ENCODE measurements at regions not wholly inside any gene's neighbourhood (a gene's known extent, or its start where the extent isn't known, plus 50 kb on each side); places are given as distances from the start of the nearest gene placed in this dataset.

GRCh38 chr7:46902463-46902862 is 679.4 kb downstream of the TNS3 start:
- no peaks in the 10 kb centered on the region for H3K36me3 ChIP-seq (ENCODE audit: control insufficient read depth in 1 of 2, insufficient read depth in 2 of 2, low read length in 2 of 2)
- no peak for DNase-seq (ENCODE audit: low read depth, low spot score)
- no peaks in the 10 kb centered on the region for H3K4me1 ChIP-seq (ENCODE audit: control insufficient read depth in 1 of 2, insufficient read depth in 2 of 2, low read length in 2 of 2)
- H3K9me3 ChIP-seq (ENCODE audit: control insufficient read depth in 1 of 2, insufficient read depth in 1 of 2, low read depth in 1 of 2, low read length in 2 of 2): no peaks in the 10 kb centered on the region
- no peaks in the 10 kb centered on the region for H4K20me1 ChIP-seq (ENCODE audit: insufficient read depth)
- H3K27ac ChIP-seq (ENCODE audit: low read depth, low read length): no peak overlapping the region
- ChIA-PET RAD21 (ENCODE audit: low non-redundant PET in 1 of 2, low total read pairs in 2 of 2, uncharacterized antibody in 2 of 2, unreplicated experiment in 2 of 2) (no interaction called here), POLR2A (no interaction called here), CTCF (no interaction called here)
- no TSS peak for BruUV-seq (replicated peaks)
- H3K4me2 ChIP-seq (ENCODE audit: low read length): no peak overlapping the region
- intact Hi-C loops (cut with micrococcal nuclease): no loop called here
- H3K9me2 ChIP-seq (ENCODE audit: insufficient read depth): no peaks in the 10 kb centered on the region
- H3K27me3 ChIP-seq (ENCODE audit: insufficient read depth, low read length): no peaks in the 10 kb centered on the region
- no peak overlapping the region for H3K4me3 ChIP-seq (replicated peaks in 1 of 2; ENCODE audit: low read depth in 1 of 2, low read length in 2 of 2)
- TF ChIP-seq SP1 (IDR thresholded peaks at IDR 0.05; ENCODE audit: low read depth) (no peak), REST (IDR thresholded peaks at IDR 0.05; ENCODE audit: low read depth) (no peak), YY1 (IDR thresholded peaks at IDR 0.05; ENCODE audit: extremely low read depth, insufficient replicate concordance, low read depth, low read length) (no peak), POLR2AphosphoS5 (IDR thresholded peaks at IDR 0.05; ENCODE audit: low read depth, low read length) (no peak), POLR2A (IDR thresholded peaks at IDR 0.05; ENCODE audit: borderline replicate concordance, extremely low read depth, insufficient read depth, insufficient read length) (no peak), JUND (IDR thresholded peaks at IDR 0.05) (no peak), EZH2phosphoT487 (IDR thresholded peaks at IDR 0.05; ENCODE audit: borderline replicate concordance) (no peak), SIN3A (IDR thresholded peaks at IDR 0.05; ENCODE audit: low read depth) (no peak), SRF (IDR thresholded peaks at IDR 0.05; ENCODE audit: low read depth) (no peak), TCF7L2 (IDR thresholded peaks at IDR 0.05; ENCODE audit: borderline replicate concordance, extremely low read depth, insufficient read depth, insufficient read length) (no peak), CTCF (IDR thresholded peaks at IDR 0.05 in 2 of 3, conservative IDR thresholded peaks at IDR 0.05 in 1 of 3; ENCODE audit: borderline replicate concordance in 1 of 3, insufficient read depth in 1 of 3, low read depth in 2 of 3, low read length in 2 of 3) (no peak), EGR1 (IDR thresholded peaks at IDR 0.05; ENCODE audit: low read depth) (no peak), ZFX (IDR thresholded peaks at IDR 0.05) (no peak), ZBTB33 (IDR thresholded peaks at IDR 0.05; ENCODE audit: extremely low read depth, insufficient replicate concordance, low read length) (no peak)
- H2AFZ ChIP-seq (ENCODE audit: low read depth, low read length, poor library complexity, severe bottlenecking): no peak overlapping the region
- no peak overlapping the region for H3K9ac ChIP-seq (ENCODE audit: low read length)
- no peaks in the 10 kb centered on the region for H3K79me2 ChIP-seq (ENCODE audit: insufficient read depth, low read length)
- no peak for ATAC-seq
